A549 (cell line): ENCODE measurements at regions not wholly inside any gene's neighbourhood (a gene's known extent, or its start where the extent isn't known, plus 50 kb on each side); places are given as distances from the start of the nearest gene placed in this dataset.

Experiments used
- CEBPB ChIP-seq, 2 experiments: fragments of >200 bp in 1 of 2; sonication (Bioruptor Twin) in 1 of 2; formaldehyde crosslinking in 1 of 2; IDR thresholded peaks; 2 replicates each; pipeline ENCODE4 v1.6.1; 2012 to 2016
- CTCF ChIP-seq: fragments of >200 bp; sonication (Bioruptor Twin); formaldehyde crosslinking; IDR thresholded peaks from 3 replicates; pipeline ENCODE4 v1.5.1; 2016
- EP300 ChIP-seq, 2 experiments: fragments of >200 bp; sonication (Bioruptor Twin); formaldehyde crosslinking; IDR thresholded peaks; 2 replicates in 1 of 2; 3 replicates in 1 of 2; pipeline ENCODE4 v1.6.1; 2016 to 2017
- KDM5A ChIP-seq: fragments of 200-600 bp; sonication (generic); IDR thresholded peaks from 2 replicates; pipeline ENCODE4 v1.6.1; 2016; ENCODE audit warnings: antibody characterized with exemption, mild to moderate bottlenecking
- MAFK ChIP-seq: fragments of 450-650 bp; IDR thresholded peaks from 2 replicates; pipeline ENCODE4 v1.6.1; 2014; ENCODE audit not compliant: partially characterized antibody
- NFE2L2 ChIP-seq: fragments of 150-350 bp; conservative IDR thresholded peaks from 2 replicates; pipeline ENCODE4 v1.6.1; 2014; ENCODE audit warnings: low read length
- NR3C1 ChIP-seq: fragments of >200 bp; sonication (Bioruptor Twin); formaldehyde crosslinking; IDR thresholded peaks from 3 replicates; pipeline ENCODE4 v1.6.1; 2017
- POLR2AphosphoS2 ChIP-seq: conservative IDR thresholded peaks from 2 replicates; pipeline ENCODE4 v1.6.1; 2012; ENCODE audit warnings: low read length, improper control_type of control experiment, inconsistent platforms
- RAD21 ChIP-seq, 2 experiments: fragments of >200 bp in 1 of 2; sonication (Bioruptor Twin) in 1 of 2; formaldehyde crosslinking in 1 of 2; IDR thresholded peaks in 1 of 2; conservative IDR thresholded peaks in 1 of 2; 2 replicates in 1 of 2; 3 replicates in 1 of 2; pipeline ENCODE4 v1.6.1; 2012 to 2018; ENCODE audit warnings: inconsistent platforms in 1 of 2
- TFCP2L1 ChIP-seq: fragments of 250-450 bp; sonication (Bioruptor Pico); IDR thresholded peaks from 2 replicates; pipeline ENCODE4 v1.5.0; 2021; ENCODE audit warnings: mild to moderate bottlenecking
- TP53 ChIP-seq: fragments of 250-450 bp; sonication (Bioruptor Pico); IDR thresholded peaks from 2 replicates; pipeline ENCODE4 v1.5.0; 2021; ENCODE audit warnings: mild to moderate bottlenecking, moderate library complexity
- USF2 ChIP-seq: fragments of 450-650 bp; IDR thresholded peaks from 2 replicates; pipeline ENCODE4 v1.6.1; 2014; ENCODE audit warnings: antibody characterized with exemption
- ZNF302 ChIP-seq: fragments of 250-450 bp; sonication (Bioruptor Pico); IDR thresholded peaks from 2 replicates; pipeline ENCODE4 v1.9.0; 2021; ENCODE audit warnings: inconsistent platforms, mild to moderate bottlenecking, moderate library complexity

GRCh38 chr13:62358646-62358932, 942.9 kb upstream of the PCDH20 start:
- TF ChIP-seq MAFK (no peak), ZNF302 (CRISPR knock-in tag) (no peak), POLR2AphosphoS2 (no peak), CTCF (no peak), EP300 (IDR thresholded peaks at IDR 0.05) (no peak), TFCP2L1 (CRISPR knock-in tag) (no peak), CEBPB (IDR thresholded peaks at IDR 0.05) (no peak), NFE2L2 (no peak), TP53 (CRISPR knock-in tag) (no peak), RAD21 (conservative IDR thresholded peaks at IDR 0.05 in 1 of 2, IDR thresholded peaks at IDR 0.05 in 1 of 2) (no peak), NR3C1 (no peak), USF2 (no peak), KDM5A (no peak)
